ENCODE measurements at regions not wholly inside any gene's neighbourhood (a gene's known extent, or its start where the extent isn't known, plus 50 kb on each side); places are given as distances from the start of the nearest gene placed in this dataset.

- ATAC-seq = no peak
- H3K4me2 ChIP-seq (ENCODE audit: control insufficient read depth, insufficient read depth) = no peak overlapping the region
- no peaks in the 10 kb centered on the region for H3K79me2 ChIP-seq (ENCODE audit: control insufficient read depth, insufficient read depth, low read length)
- in situ Hi-C loops (cut with MboI) (no loop called here), intact Hi-C loops (cut with micrococcal nuclease; ENCODE audit: unreplicated experiment) (loop anchor here (10.0 kb wide), 1 partner anchor 1187 kb away; no protein-coding TSS in a partner anchor)
- POLR2A ChIA-PET = no interaction called here
- SMC1A ChIA-PET (ENCODE audit: uncharacterized antibody, unreplicated experiment) = interaction anchor here (0.6 to 2.4 kb wide), 5 partner anchors 15 to 242 kb away, joined by 3 to 6 read pairs (median 3); no protein-coding TSS in a partner anchor
- no peak for DNase-seq (ENCODE audit: low read depth, low spot score)
- H3K27ac ChIP-seq (ENCODE audit: control insufficient read depth, insufficient read depth) = no peak overlapping the region
- H4K20me1 ChIP-seq (ENCODE audit: control insufficient read depth, insufficient read depth) = no peaks in the 10 kb centered on the region
- RAD21 ChIA-PET (ENCODE audit: unreplicated experiment) = no interaction called here
- no peaks in the 10 kb centered on the region for H3K36me3 ChIP-seq (ENCODE audit: control insufficient read depth in 2 of 2, insufficient read depth in 2 of 2, low read length in 1 of 2)
- H2AFZ ChIP-seq (ENCODE audit: control insufficient read depth, low read depth, low read length) = no peak overlapping the region
- no peak overlapping the region for H3K4me3 ChIP-seq
- H3K9me3 ChIP-seq (replicated peaks; ENCODE audit: control insufficient read depth, insufficient read depth, low read length) = no peaks in the 10 kb centered on the region
- no peak overlapping the region for H3K9ac ChIP-seq (ENCODE audit: control insufficient read depth, insufficient read depth, low read length)
- H3K4me1 ChIP-seq (ENCODE audit: control insufficient read depth, insufficient read depth, low read length) = no peaks in the 10 kb centered on the region
- no peaks in the 10 kb centered on the region for H3K27me3 ChIP-seq (replicated peaks in 1 of 2; ENCODE audit: control insufficient read depth in 2 of 2, insufficient read depth in 2 of 2, low read length in 1 of 2)
- BruUV-seq (replicated peaks) = no TSS peak
- TF ChIP-seq ZNF622 (IDR thresholded peaks at IDR 0.05) (no peak), CREB1 (IDR thresholded peaks at IDR 0.05; ENCODE audit: low read depth) (no peak), MEF2A (IDR thresholded peaks at IDR 0.05; ENCODE audit: insufficient read depth, low read depth, low read length) (no peak), POLR2AphosphoS5 (IDR thresholded peaks at IDR 0.05; ENCODE audit: low read length) (no peak), ZNF592 (IDR thresholded peaks at IDR 0.05) (no peak), CUX1 (IDR thresholded peaks at IDR 0.05; ENCODE audit: insufficient replicate concordance, low read depth, low read length) (no peak), CREM (IDR thresholded peaks at IDR 0.05; ENCODE audit: low read depth) (no peak), SMAD1 (IDR thresholded peaks at IDR 0.05; ENCODE audit: low read depth, partially characterized antibody) (no peak), NKRF (conservative IDR thresholded peaks at IDR 0.05) (no peak)
- no peak for FAIRE-seq
- WGBS (ENCODE audit: insufficient coverage, insufficient replicate concordance, low lambda C conversion rate, missing lambda C conversion rate) = 86% methylated on average over 10 of the region's 10 CpGs
- CTCF ChIA-PET = interaction anchor here (0.6 to 1.2 kb wide), 3 partner anchors 50 to 350 kb away, joined by 3 to 6 read pairs (median 3); partner anchors contain the start of gene TSC22D2
These were observed 50.0 kb upstream of the TSC22D2 start for GRCh38 chr3:150357923-150358607.
